K562 (cell line): ENCODE measurements at regions not wholly inside any gene's neighbourhood (a gene's known extent, or its start where the extent isn't known, plus 50 kb on each side); places are given as distances from the start of the nearest gene placed in this dataset.

ENCODE experiments used
- E4F1 ChIP-seq: fragments of 250-450 bp; sonication (Bioruptor Pico); IDR thresholded peaks from 2 replicates; pipeline ENCODE4 v1.5.0; 2021; ENCODE audit warnings: mild to moderate bottlenecking, borderline replicate concordance
- KLF16 ChIP-seq: IDR thresholded peaks from 2 replicates; pipeline ENCODE4 v1.6.1; 2016; ENCODE audit warnings: antibody characterized with exemption
- MAFF ChIP-seq: IDR thresholded peaks from 2 replicates; pipeline ENCODE4 v1.6.1; 2012; ENCODE audit warnings: low read length, improper control_type of control experiment
- MED1 ChIP-seq: sonication (generic); formaldehyde crosslinking; IDR thresholded peaks from 2 replicates; pipeline ENCODE4 v1.8.1; 2023; ENCODE audit warnings: missing genetic modification reagents, borderline replicate concordance
- PPARD ChIP-seq: fragments of 250-450 bp; sonication (Bioruptor Pico); IDR thresholded peaks from 2 replicates; pipeline ENCODE4 v1.8.0; 2022; ENCODE audit warnings: inconsistent platforms, mild to moderate bottlenecking, moderate library complexity
- RFX5 ChIP-seq: IDR thresholded peaks from 2 replicates; pipeline ENCODE4 v1.6.1; 2011; ENCODE audit warnings: low read depth, mild to moderate bottlenecking, improper control_type of control experiment, low read length
- SREBF2 ChIP-seq: sonication (generic); formaldehyde crosslinking; IDR thresholded peaks from 2 replicates; pipeline ENCODE4 v1.4.0; 2020; ENCODE audit warnings: mild to moderate bottlenecking, missing genetic modification reagents
- ZNF124 ChIP-seq: sonication (generic); formaldehyde crosslinking; IDR thresholded peaks from 2 replicates; pipeline ENCODE4 v1.8.1; 2022; ENCODE audit warnings: missing genetic modification reagents
- ZNF282 ChIP-seq: sonication (generic); formaldehyde crosslinking; IDR thresholded peaks from 2 replicates; pipeline ENCODE4 v1.8.1; 2023; ENCODE audit warnings: missing genetic modification reagents
- TF ChIP-seq, protein P1 (sequence below): fragments of 450-650 bp; IDR thresholded peaks from 2 replicates; pipeline ENCODE4 v1.6.1; 2018; ENCODE audit not compliant: partially characterized antibody
- TF ChIP-seq, protein P2 (sequence below): fragments of 450-650 bp; formaldehyde crosslinking; IDR thresholded peaks from 2 replicates; pipeline ENCODE4 v1.4.0; 2020; ENCODE audit warnings: mild to moderate bottlenecking
- TF ChIP-seq, protein P3 (sequence below): fragments of 250-450 bp; sonication (Bioruptor Pico); IDR thresholded peaks from 2 replicates; pipeline ENCODE4 v1.8.0; 2021; ENCODE audit warnings: borderline replicate concordance, mild to moderate bottlenecking, moderate library complexity; ENCODE audit not compliant: poor library complexity, severe bottlenecking
- TF ChIP-seq, protein P4 (sequence below), 3 experiments: IDR thresholded peaks in 2 of 3; conservative IDR thresholded peaks in 1 of 3; 2 replicates each; pipeline ENCODE4 v1.5.1; 2011 to 2012; ENCODE audit warnings: low read length in 3 of 3, mild to moderate bottlenecking in 3 of 3, control low read depth in 2 of 3, improper control_type of control experiment in 1 of 3, inconsistent platforms in 1 of 3, low read depth in 1 of 3, mixed read lengths in 1 of 3, moderate library complexity in 1 of 3; ENCODE audit not compliant: insufficient read depth in 2 of 3
- TF ChIP-seq, protein P5 (sequence below): fragments of 250-450 bp; sonication (Bioruptor Pico); IDR thresholded peaks from 2 replicates; pipeline ENCODE4 v1.4.0; 2020; ENCODE audit warnings: mild to moderate bottlenecking

DNA sequence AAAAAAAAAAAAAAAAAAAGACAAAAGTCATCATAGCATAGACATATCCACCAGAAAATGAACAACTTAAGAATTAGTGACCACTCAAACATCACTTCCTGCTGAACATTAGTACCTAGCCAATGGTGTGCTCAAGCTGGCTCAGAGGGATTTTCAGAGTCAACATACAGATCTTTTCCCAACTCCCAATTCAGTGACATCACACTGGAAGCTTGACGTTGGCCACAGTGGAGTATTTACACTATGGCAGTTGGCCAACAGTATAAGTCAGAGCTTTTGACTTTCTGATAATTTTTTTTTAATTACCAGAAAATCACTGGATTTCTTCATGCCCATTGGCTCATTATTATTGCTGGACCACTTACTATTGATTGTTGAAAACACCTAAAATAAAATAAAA is 383.5 kb downstream of the ARHGEF28 start:
- TF ChIP-seq, protein P1, sequence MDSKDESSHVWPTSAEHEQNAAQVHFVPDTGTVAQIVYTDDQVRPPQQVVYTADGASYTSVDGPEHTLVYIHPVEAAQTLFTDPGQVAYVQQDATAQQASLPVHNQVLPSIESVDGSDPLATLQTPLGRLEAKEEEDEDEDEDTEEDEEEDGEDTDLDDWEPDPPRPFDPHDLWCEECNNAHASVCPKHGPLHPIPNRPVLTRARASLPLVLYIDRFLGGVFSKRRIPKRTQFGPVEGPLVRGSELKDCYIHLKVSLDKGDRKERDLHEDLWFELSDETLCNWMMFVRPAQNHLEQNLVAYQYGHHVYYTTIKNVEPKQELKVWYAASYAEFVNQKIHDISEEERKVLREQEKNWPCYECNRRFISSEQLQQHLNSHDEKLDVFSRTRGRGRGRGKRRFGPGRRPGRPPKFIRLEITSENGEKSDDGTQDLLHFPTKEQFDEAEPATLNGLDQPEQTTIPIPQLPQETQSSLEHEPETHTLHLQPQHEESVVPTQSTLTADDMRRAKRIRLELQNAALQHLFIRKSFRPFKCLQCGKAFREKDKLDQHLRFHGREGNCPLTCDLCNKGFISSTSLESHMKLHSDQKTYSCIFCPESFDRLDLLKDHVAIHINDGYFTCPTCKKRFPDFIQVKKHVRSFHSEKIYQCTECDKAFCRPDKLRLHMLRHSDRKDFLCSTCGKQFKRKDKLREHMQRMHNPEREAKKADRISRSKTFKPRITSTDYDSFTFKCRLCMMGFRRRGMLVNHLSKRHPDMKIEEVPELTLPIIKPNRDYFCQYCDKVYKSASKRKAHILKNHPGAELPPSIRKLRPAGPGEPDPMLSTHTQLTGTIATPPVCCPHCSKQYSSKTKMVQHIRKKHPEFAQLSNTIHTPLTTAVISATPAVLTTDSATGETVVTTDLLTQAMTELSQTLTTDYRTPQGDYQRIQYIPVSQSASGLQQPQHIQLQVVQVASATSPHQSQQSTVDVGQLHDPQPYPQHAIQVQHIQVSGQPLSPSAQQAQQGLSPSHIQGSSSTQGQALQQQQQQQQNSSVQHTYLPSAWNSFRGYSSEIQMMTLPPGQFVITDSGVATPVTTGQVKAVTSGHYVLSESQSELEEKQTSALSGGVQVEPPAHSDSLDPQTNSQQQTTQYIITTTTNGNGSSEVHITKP = no peak
- no peak for TF ChIP-seq KLF16
- TF ChIP-seq MED1 (CRISPR knock-in tag) = no peak
- TF ChIP-seq, protein P2, sequence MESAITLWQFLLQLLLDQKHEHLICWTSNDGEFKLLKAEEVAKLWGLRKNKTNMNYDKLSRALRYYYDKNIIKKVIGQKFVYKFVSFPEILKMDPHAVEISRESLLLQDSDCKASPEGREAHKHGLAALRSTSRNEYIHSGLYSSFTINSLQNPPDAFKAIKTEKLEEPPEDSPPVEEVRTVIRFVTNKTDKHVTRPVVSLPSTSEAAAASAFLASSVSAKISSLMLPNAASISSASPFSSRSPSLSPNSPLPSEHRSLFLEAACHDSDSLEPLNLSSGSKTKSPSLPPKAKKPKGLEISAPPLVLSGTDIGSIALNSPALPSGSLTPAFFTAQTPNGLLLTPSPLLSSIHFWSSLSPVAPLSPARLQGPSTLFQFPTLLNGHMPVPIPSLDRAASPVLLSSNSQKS (CRISPR knock-in tag) = no peak
- TF ChIP-seq, protein P3, sequence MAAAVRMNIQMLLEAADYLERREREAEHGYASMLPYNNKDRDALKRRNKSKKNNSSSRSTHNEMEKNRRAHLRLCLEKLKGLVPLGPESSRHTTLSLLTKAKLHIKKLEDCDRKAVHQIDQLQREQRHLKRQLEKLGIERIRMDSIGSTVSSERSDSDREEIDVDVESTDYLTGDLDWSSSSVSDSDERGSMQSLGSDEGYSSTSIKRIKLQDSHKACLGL = no peak
- TF ChIP-seq, protein P4, sequence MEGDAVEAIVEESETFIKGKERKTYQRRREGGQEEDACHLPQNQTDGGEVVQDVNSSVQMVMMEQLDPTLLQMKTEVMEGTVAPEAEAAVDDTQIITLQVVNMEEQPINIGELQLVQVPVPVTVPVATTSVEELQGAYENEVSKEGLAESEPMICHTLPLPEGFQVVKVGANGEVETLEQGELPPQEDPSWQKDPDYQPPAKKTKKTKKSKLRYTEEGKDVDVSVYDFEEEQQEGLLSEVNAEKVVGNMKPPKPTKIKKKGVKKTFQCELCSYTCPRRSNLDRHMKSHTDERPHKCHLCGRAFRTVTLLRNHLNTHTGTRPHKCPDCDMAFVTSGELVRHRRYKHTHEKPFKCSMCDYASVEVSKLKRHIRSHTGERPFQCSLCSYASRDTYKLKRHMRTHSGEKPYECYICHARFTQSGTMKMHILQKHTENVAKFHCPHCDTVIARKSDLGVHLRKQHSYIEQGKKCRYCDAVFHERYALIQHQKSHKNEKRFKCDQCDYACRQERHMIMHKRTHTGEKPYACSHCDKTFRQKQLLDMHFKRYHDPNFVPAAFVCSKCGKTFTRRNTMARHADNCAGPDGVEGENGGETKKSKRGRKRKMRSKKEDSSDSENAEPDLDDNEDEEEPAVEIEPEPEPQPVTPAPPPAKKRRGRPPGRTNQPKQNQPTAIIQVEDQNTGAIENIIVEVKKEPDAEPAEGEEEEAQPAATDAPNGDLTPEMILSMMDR (IDR thresholded peaks at IDR 0.05 in 2 of 3, conservative IDR thresholded peaks at IDR 0.05 in 1 of 3; ENCODE audit: insufficient read depth in 2 of 3, low read depth in 1 of 3, low read length in 3 of 3) = no peak
- TF ChIP-seq RFX5 = no peak
- TF ChIP-seq E4F1 (CRISPR knock-in tag) = no peak
- no peak for TF ChIP-seq SREBF2 (CRISPR knock-in tag)
- TF ChIP-seq ZNF282 (CRISPR knock-in tag) = no peak
- TF ChIP-seq MAFF = no peak
- no peak for TF ChIP-seq PPARD (CRISPR knock-in tag)
- TF ChIP-seq, protein P5, sequence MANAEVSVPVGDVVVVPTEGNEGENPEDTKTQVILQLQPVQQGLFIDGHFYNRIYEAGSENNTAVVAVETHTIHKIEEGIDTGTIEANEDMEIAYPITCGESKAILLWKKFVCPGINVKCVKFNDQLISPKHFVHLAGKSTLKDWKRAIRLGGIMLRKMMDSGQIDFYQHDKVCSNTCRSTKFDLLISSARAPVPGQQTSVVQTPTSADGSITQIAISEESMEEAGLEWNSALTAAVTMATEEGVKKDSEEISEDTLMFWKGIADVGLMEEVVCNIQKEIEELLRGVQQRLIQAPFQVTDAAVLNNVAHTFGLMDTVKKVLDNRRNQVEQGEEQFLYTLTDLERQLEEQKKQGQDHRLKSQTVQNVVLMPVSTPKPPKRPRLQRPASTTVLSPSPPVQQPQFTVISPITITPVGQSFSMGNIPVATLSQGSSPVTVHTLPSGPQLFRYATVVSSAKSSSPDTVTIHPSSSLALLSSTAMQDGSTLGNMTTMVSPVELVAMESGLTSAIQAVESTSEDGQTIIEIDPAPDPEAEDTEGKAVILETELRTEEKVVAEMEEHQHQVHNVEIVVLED (CRISPR knock-in tag) = no peak
- TF ChIP-seq ZNF124 (CRISPR knock-in tag) = no peak
